Panc1 (cell line): ENCODE measurements at regions not wholly inside any gene's neighbourhood (a gene's known extent, or its start where the extent isn't known, plus 50 kb on each side); places are given as distances from the start of the nearest gene placed in this dataset.

Experiments
- ATAC-seq: fragments of 200-7000 bp; cut with Tn5 transposase; 2 replicates; pipeline ENCODE4 v1.9.1; 2020; ENCODE audit warnings: mild to moderate bottlenecking, moderate library complexity
- BruUV-seq: library from RNA; stranded (reverse); fragments of 400-500 nt; replicated peaks from 2 replicates; lab custom pipeline; 2021; lab: Mats Ljungman, UMichigan
- CTCF ChIA-PET: fragments of 300-600 bp; sonication (Branson Sonifier 250); formaldehyde crosslinking; loops from one replicate; lab custom pipeline; 2022; ENCODE audit warnings: antibody characterized with exemption; lab: Charles Lee
- POLR2A ChIA-PET: fragments of 300-600 bp; sonication (Branson Sonifier 250); formaldehyde crosslinking; loops from one replicate; lab custom pipeline; 2022; ENCODE audit warnings: antibody characterized with exemption; lab: Charles Lee
- DNase-seq: peaks from one replicate; pipeline ENCODE4 v3.0.0-alpha.2; 2010; ENCODE audit warnings: low read depth, low spot score
- H3K27ac ChIP-seq: 2 replicates; pipeline ENCODE4 v1.5.1; 2011; ENCODE audit warnings: mild to moderate bottlenecking, low read length, inconsistent platforms
- H3K27me3 ChIP-seq: fragments of 200-500 bp; sonication (Bioruptor generic); 2 replicates; pipeline ENCODE4 v1.6.0; 2014; ENCODE audit warnings: low read length, inconsistent platforms; ENCODE audit not compliant: control insufficient read depth, insufficient read depth
- H3K36me3 ChIP-seq: fragments of 200-500 bp; sonication (Bioruptor generic); 2 replicates; pipeline ENCODE4 v1.5.1; 2014; ENCODE audit warnings: inconsistent platforms, mild to moderate bottlenecking, low read length, moderate library complexity; ENCODE audit not compliant: control insufficient read depth, insufficient read depth
- H3K4me1 ChIP-seq: 2 replicates; pipeline ENCODE4 v1.5.1; 2011; ENCODE audit warnings: inconsistent platforms, mild to moderate bottlenecking, low read length, moderate library complexity; ENCODE audit not compliant: control insufficient read depth, insufficient read depth
- H3K4me3 ChIP-seq, 2 experiments: 2 replicates each; pipeline ENCODE4 v1.5.1; 2011 to 2012; ENCODE audit warnings: low read depth in 2 of 2, low read length in 2 of 2, mild to moderate bottlenecking in 2 of 2, inconsistent platforms in 1 of 2, moderate library complexity in 1 of 2
- H3K9me3 ChIP-seq: fragments of 200-500 bp; sonication (Bioruptor generic); 2 replicates; pipeline ENCODE4 v1.5.1; 2014; ENCODE audit warnings: low read depth, mild to moderate bottlenecking, inconsistent platforms, low read length, moderate library complexity; ENCODE audit not compliant: control insufficient read depth, insufficient read depth
- CTCF ChIP-seq: fragments of 450-650 bp; IDR thresholded peaks from 2 replicates; pipeline ENCODE4 v1.5.1; 2017; ENCODE audit warnings: mild to moderate bottlenecking
- POLR2AphosphoS5 ChIP-seq: IDR thresholded peaks from 2 replicates; pipeline ENCODE4 v1.6.1; 2012; ENCODE audit warnings: mild to moderate bottlenecking, low read depth, low read length, moderate library complexity
- REST ChIP-seq, 2 experiments: IDR thresholded peaks; 2 replicates each; pipeline ENCODE4 v1.6.1; 2011 to 2012; ENCODE audit warnings: low read depth in 2 of 2, control low read depth in 1 of 2, low read length in 1 of 2, mild to moderate bottlenecking in 1 of 2, moderate library complexity in 1 of 2; ENCODE audit not compliant: insufficient read depth in 1 of 2
- SIN3A ChIP-seq: IDR thresholded peaks from 2 replicates; pipeline ENCODE4 v1.6.1; 2012; ENCODE audit warnings: low read depth, mild to moderate bottlenecking, low read length, moderate library complexity, borderline replicate concordance; ENCODE audit not compliant: insufficient read depth
- TCF7L2 ChIP-seq: IDR thresholded peaks from 2 replicates; pipeline ENCODE4 v1.6.1; 2011; ENCODE audit warnings: mild to moderate bottlenecking, low read depth, low read length, inconsistent platforms
- in situ Hi-C: cut with HindIII; loops from 2 replicates; pipeline ENCODE4 v1.10.0; 2016; ENCODE audit warnings: low sequenced_read_pairs, low pct_unique_long_range_greater_than_20kb
- intact Hi-C: fragments of 100-400 bp; cut with micrococcal nuclease; formaldehyde crosslinking; loops from one replicate; pipeline ENCODE4 v1.10.0; 2022; ENCODE audit not compliant: unreplicated experiment

- in situ Hi-C loops (no loop called here), intact Hi-C loops (no loop called here)
- DNase-seq: no peak
- no peaks in the 10 kb centered on the region for H3K36me3 ChIP-seq
- ChIA-PET CTCF (no interaction called here), POLR2A (no interaction called here)
- no peak overlapping the region for H3K4me3 ChIP-seq
- no TSS peak for BruUV-seq
- H3K4me1 ChIP-seq: no peaks in the 10 kb centered on the region
- H3K27me3 ChIP-seq: no peaks in the 10 kb centered on the region
- no peaks in the 10 kb centered on the region for H3K9me3 ChIP-seq
- no peak for ATAC-seq
- H3K27ac ChIP-seq: no peak overlapping the region
- TF ChIP-seq TCF7L2 (no peak), CTCF (no peak), REST (IDR thresholded peaks at IDR 0.05; ENCODE audit: insufficient read depth in 1 of 2, low read depth in 2 of 2, low read length in 1 of 2) (no peak), POLR2AphosphoS5 (no peak), SIN3A (no peak)
Measured at GRCh38 chr3:161798016-161798415, 301.4 kb downstream of the OTOL1 start.

- Histone ChIP-seq H3K4me1 (no peaks in the 10 kb centered on the region), H3K27ac (no peak overlapping the region), H3K9me3 (no peaks in the 10 kb centered on the region), H3K4me3 (no peak overlapping the region), H3K27me3 (no peaks in the 10 kb centered on the region), H3K36me3 (no peaks in the 10 kb centered on the region)
- CTCF ChIA-PET: no interaction called here
- intact Hi-C loops: no loop called here
- DNase-seq (no peak), ATAC-seq (no peak)
- TF ChIP-seq SIN3A (no peak), CTCF (no peak), TCF7L2 (no peak), POLR2AphosphoS5 (no peak), REST (IDR thresholded peaks at IDR 0.05; ENCODE audit: insufficient read depth in 1 of 2, low read depth in 2 of 2, low read length in 1 of 2) (no peak)
- in situ Hi-C loops: no loop called here
- POLR2A ChIA-PET: no interaction called here
- no TSS peak for BruUV-seq
Measured at GRCh38 chr3:161800985-161801559, 304.5 kb downstream of the OTOL1 start.
